ENCODE measurements at regions not wholly inside any gene's neighbourhood (a gene's known extent, or its start where the extent isn't known, plus 50 kb on each side); places are given as distances from the start of the nearest gene placed in this dataset.

DNA sequence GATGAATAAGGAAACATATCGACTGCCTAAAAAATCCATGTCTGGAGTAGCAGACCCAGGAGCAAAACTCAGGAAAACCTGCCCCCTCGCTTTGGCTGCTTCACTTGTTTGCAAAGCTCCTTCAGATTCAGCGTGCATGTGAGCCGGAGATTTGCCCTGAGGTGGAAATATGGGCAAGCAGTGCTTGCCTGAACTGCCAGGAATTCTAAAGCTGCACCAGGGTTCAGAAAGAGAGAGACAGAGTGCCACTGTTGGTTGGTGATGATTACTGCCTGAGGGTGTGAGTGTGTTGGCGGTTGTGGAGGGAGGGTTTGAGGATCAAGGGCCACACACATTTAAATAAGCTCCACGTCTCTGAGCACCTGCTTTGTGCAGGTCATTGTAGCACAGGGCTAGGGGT, 139.6 kb upstream of the RGPD4 start:
- no peaks in the 10 kb centered on the region; the same call in none of the 2 replicates for H4K20me1 ChIP-seq (replicated peaks; ENCODE audit: control insufficient read depth, insufficient read depth, low read length)
- ChIA-PET CTCF (ENCODE audit: low intra/inter-chr PET ratio) (no interaction called here), POLR2A (interaction anchor here (0.8 to 1.8 kb wide), 2 partner anchors 13 to 29 kb away, joined by 4 to 6 read pairs; no protein-coding TSS in a partner anchor)
- H3K4me2 ChIP-seq (ENCODE audit: insufficient read depth, low read length), result no peak overlapping the region
- in situ Hi-C loops (cut with MboI) (no loop called here), intact Hi-C loops (cut with micrococcal nuclease) (no loop called here)
- H3K9me3 ChIP-seq (replicated peaks; ENCODE audit: control insufficient read depth, insufficient read depth, low read depth, low read length), result no peaks in the 10 kb centered on the region
- DNase-seq (ENCODE audit: extremely low read depth in 1 of 4, low spot score in 3 of 4) (no peak), ATAC-seq (no peak; the same call in 2 of the 3 replicates), FAIRE-seq (no peak)
- TF ChIP-seq POLR2AphosphoS2 (IDR thresholded peaks at IDR 0.05; ENCODE audit: low read length), result 0 out of 2 replicates have a peak, but pooled peaks have one; percentile 6
- TF ChIP-seq, protein P1, sequence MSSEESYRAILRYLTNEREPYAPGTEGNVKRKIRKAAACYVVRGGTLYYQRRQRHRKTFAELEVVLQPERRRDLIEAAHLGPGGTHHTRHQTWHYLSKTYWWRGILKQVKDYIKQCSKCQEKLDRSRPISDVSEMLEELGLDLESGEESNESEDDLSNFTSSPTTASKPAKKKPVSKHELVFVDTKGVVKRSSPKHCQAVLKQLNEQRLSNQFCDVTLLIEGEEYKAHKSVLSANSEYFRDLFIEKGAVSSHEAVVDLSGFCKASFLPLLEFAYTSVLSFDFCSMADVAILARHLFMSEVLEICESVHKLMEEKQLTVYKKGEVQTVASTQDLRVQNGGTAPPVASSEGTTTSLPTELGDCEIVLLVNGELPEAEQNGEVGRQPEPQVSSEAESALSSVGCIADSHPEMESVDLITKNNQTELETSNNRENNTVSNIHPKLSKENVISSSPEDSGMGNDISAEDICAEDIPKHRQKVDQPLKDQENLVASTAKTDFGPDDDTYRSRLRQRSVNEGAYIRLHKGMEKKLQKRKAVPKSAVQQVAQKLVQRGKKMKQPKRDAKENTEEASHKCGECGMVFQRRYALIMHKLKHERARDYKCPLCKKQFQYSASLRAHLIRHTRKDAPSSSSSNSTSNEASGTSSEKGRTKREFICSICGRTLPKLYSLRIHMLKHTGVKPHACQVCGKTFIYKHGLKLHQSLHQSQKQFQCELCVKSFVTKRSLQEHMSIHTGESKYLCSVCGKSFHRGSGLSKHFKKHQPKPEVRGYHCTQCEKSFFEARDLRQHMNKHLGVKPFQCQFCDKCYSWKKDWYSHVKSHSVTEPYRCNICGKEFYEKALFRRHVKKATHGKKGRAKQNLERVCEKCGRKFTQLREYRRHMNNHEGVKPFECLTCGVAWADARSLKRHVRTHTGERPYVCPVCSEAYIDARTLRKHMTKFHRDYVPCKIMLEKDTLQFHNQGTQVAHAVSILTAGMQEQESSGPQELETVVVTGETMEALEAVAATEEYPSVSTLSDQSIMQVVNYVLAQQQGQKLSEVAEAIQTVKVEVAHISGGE (CRISPR knock-in tag; IDR thresholded peaks at IDR 0.05), result no peak
- no peak overlapping the region for H3K9ac ChIP-seq (ENCODE audit: insufficient read depth in 1 of 2, low read depth in 2 of 2, low read length in 2 of 2)
- H3K9me1 ChIP-seq (ENCODE audit: control insufficient read depth, insufficient read depth, low read length), result peaks cover 2% of the 10 kb centered on the region
- peaks cover 16% of the 10 kb centered on the region; the same call in 1 of the 3 replicates for H3K36me3 ChIP-seq (ENCODE audit: control insufficient read depth, insufficient read depth, low read length)
- H3K27ac ChIP-seq (ENCODE audit: extremely low read depth, low read depth, low read length), result no peak overlapping the region
- no peaks in the 10 kb centered on the region for H3K79me2 ChIP-seq (ENCODE audit: control insufficient read depth, insufficient read depth, low read length)
- no peaks in the 10 kb centered on the region for H3K4me1 ChIP-seq (replicated peaks in 1 of 2; ENCODE audit: control insufficient read depth in 2 of 2, insufficient read depth in 2 of 2, low read length in 2 of 2)
- H3K4me3 ChIP-seq, result no peak overlapping the region
- H3K27me3 ChIP-seq (ENCODE audit: control insufficient read depth in 2 of 2, insufficient read depth in 2 of 2, low read length in 2 of 2), result no peaks in the 10 kb centered on the region
- no TSS peak for BruUV-seq (replicated peaks)
- 53% methylated on average over 6 of the region's 6 CpGs for WGBS (ENCODE audit: insufficient coverage, low coverage, missing lambda C conversion rate)
- H2AFZ ChIP-seq (ENCODE audit: low read depth, low read length), result no peak overlapping the region

Data from K562 (cell line).